K562 (cell line): ENCODE measurements at regions not wholly inside any gene's neighbourhood (a gene's known extent, or its start where the extent isn't known, plus 50 kb on each side); places are given as distances from the start of the nearest gene placed in this dataset.

Experiments
- ATAC-seq: fragments of 200-7000 bp; cut with Tn5 transposase; 3 replicates; pipeline ENCODE4 v1.9.1; 2020; ENCODE audit warnings: moderate library complexity
- BruUV-seq: library from RNA; stranded (reverse); fragments of 400-500 nt; replicated peaks from 2 replicates; lab custom pipeline; 2021; lab: Mats Ljungman, UMichigan
- CTCF ChIA-PET: fragments of 300-600 bp; formaldehyde crosslinking; extraction: SDS; loops from one replicate; lab custom pipeline; 2021; ENCODE audit warnings: low intra/inter-chr PET ratio; lab: Yijun Ruan, JAX
- POLR2A ChIA-PET: fragments of 300-600, 350-650 bp; sonication (Branson Sonifier 250); formaldehyde crosslinking; extraction: SDS; loops from one replicate; lab custom pipeline; 2021; ENCODE audit warnings: antibody characterized with exemption, inconsistent platforms; lab: Yijun Ruan, JAX
- DNase-seq, 4 experiments: peaks; one replicate each; pipeline versions ENCODE4 v3.0.0 to v3.0.0-alpha.2; 2011 to 2018; ENCODE audit warnings: low spot score in 3 of 4, mixed read lengths in 3 of 4; ENCODE audit errors: extremely low read depth in 1 of 4
- FAIRE-seq: peaks from 2 replicates; lab custom pipeline; 2011; peaks lifted over from hg19 to GRCh38; lab: Jason Lieb, UNC
- H2AFZ ChIP-seq: 2 replicates; pipeline ENCODE4 v1.6.0; 2011; ENCODE audit warnings: low read depth, low read length, control low read depth, inconsistent platforms
- H3K27ac ChIP-seq: fragments of 200-600 bp; 3 replicates; pipeline ENCODE4 v1.8.0; 2011; ENCODE audit warnings: low read depth, mild to moderate bottlenecking, control low read depth, inconsistent platforms, low read length, moderate library complexity, mixed read lengths; ENCODE audit errors: extremely low read depth
- H3K27me3 ChIP-seq, 2 experiments: fragments of 300-600 bp in 1 of 2; 2 replicates in 1 of 2; 3 replicates in 1 of 2; pipeline versions ENCODE4 v1.6.0 to v1.8.0; 2011; ENCODE audit warnings: inconsistent platforms in 2 of 2, low read length in 2 of 2, mild to moderate bottlenecking in 1 of 2, mixed read lengths in 1 of 2, moderate library complexity in 1 of 2; ENCODE audit not compliant: control insufficient read depth in 2 of 2, insufficient read depth in 2 of 2
- H3K36me3 ChIP-seq: fragments of 300-600 bp; 3 replicates; pipeline ENCODE4 v1.8.0; 2011; ENCODE audit warnings: mild to moderate bottlenecking, low read length, inconsistent platforms; ENCODE audit not compliant: control insufficient read depth, insufficient read depth
- H3K4me1 ChIP-seq, 2 experiments: fragments of 200-600 bp in 1 of 2; replicated peaks in 1 of 2; 2 replicates in 1 of 2; 3 replicates in 1 of 2; pipeline versions ENCODE4 v1.5.1 to v1.8.0; 2011; ENCODE audit warnings: inconsistent platforms in 2 of 2, low read length in 2 of 2, mild to moderate bottlenecking in 1 of 2, mixed read lengths in 1 of 2, moderate library complexity in 1 of 2; ENCODE audit not compliant: control insufficient read depth in 2 of 2, insufficient read depth in 2 of 2
- H3K4me2 ChIP-seq: 2 replicates; pipeline ENCODE4 v1.6.1; 2011; ENCODE audit warnings: low read length, control low read depth, inconsistent platforms, mixed read lengths; ENCODE audit not compliant: insufficient read depth
- H3K4me3 ChIP-seq: fragments of 200-600 bp; sonication (generic), shearing (Covaris generic); 2 replicates; pipeline ENCODE4 v1.5.1; 2016; ENCODE audit warnings: control low read depth, inconsistent platforms
- H3K79me2 ChIP-seq: fragments of 200-600 bp; 3 replicates; pipeline ENCODE4 v1.8.0; 2011; ENCODE audit warnings: low read length, inconsistent platforms; ENCODE audit not compliant: control insufficient read depth, insufficient read depth
- H3K9ac ChIP-seq, 2 experiments: 2 replicates each; pipeline versions ENCODE4 v1.6.0 to v1.6.1; 2011; ENCODE audit warnings: low read depth in 2 of 2, low read length in 2 of 2, control low read depth in 1 of 2, inconsistent platforms in 1 of 2, mild to moderate bottlenecking in 1 of 2, mixed read lengths in 1 of 2; ENCODE audit not compliant: insufficient read depth in 1 of 2
- H3K9me1 ChIP-seq: one replicate; pipeline ENCODE4 v1.6.0; 2011; ENCODE audit warnings: inconsistent platforms, mild to moderate bottlenecking, low read length, moderate library complexity; ENCODE audit not compliant: control insufficient read depth, insufficient read depth
- H3K9me3 ChIP-seq: replicated peaks from 2 replicates; pipeline ENCODE4 v1.5.1; 2011; ENCODE audit warnings: low read depth, low read length, inconsistent platforms; ENCODE audit not compliant: control insufficient read depth, insufficient read depth
- H4K20me1 ChIP-seq: replicated peaks from 2 replicates; pipeline ENCODE4 v1.6.1; 2011; ENCODE audit warnings: low read length, inconsistent platforms, mixed read lengths; ENCODE audit not compliant: control insufficient read depth, insufficient read depth
- CXXC5 ChIP-seq: fragments of 250-450 bp; sonication (Bioruptor Pico); IDR thresholded peaks from 2 replicates; pipeline ENCODE4 v1.8.0; 2022; ENCODE audit warnings: inconsistent platforms, mild to moderate bottlenecking, moderate library complexity
- HIVEP1 ChIP-seq: fragments of 250-450 bp; sonication (Bioruptor Pico); IDR thresholded peaks from 2 replicates; pipeline ENCODE4 v1.4.0; 2020; ENCODE audit warnings: mild to moderate bottlenecking
- TOE1 ChIP-seq, 2 experiments: fragments of 450-650 bp in 1 of 2; sonication (generic) in 1 of 2; formaldehyde crosslinking in 1 of 2; IDR thresholded peaks; 2 replicates each; pipeline versions ENCODE4 v1.7.1 to v1.8.0; 2016 to 2022; ENCODE audit warnings: borderline replicate concordance in 2 of 2, mild to moderate bottlenecking in 2 of 2, antibody characterized with exemption in 1 of 2, inconsistent platforms in 1 of 2, low read depth in 1 of 2, missing genetic modification reagents in 1 of 2, moderate library complexity in 1 of 2
- WGBS: fragments of 100-300 bp; shearing (Covaris generic); methylation state at CpG from one replicate; pipeline ENCODE4 v1.1.6; 2016; ENCODE audit warnings: low coverage, mixed read lengths; ENCODE audit not compliant: insufficient coverage; ENCODE audit errors: missing lambda C conversion rate; 5-methylcytosine and 5-hydroxymethylcytosine counted together
- in situ Hi-C: fragments of 300-500 bp; cut with MboI; formaldehyde crosslinking; loops from 4 replicates; pipeline ENCODE4 v1.15.0; 2018; ENCODE audit warnings: inconsistent platforms, mixed read lengths
- intact Hi-C: fragments of 100-400 bp; cut with micrococcal nuclease; formaldehyde crosslinking; loops from 2 replicates; pipeline ENCODE4 v1.14.2; 2022
- TF ChIP-seq, protein P1 (sequence below): sonication (generic); formaldehyde crosslinking; IDR thresholded peaks from 2 replicates; pipeline ENCODE4 v1.8.0; 2022; ENCODE audit warnings: missing genetic modification reagents, mild to moderate bottlenecking, moderate library complexity, borderline replicate concordance

DNA sequence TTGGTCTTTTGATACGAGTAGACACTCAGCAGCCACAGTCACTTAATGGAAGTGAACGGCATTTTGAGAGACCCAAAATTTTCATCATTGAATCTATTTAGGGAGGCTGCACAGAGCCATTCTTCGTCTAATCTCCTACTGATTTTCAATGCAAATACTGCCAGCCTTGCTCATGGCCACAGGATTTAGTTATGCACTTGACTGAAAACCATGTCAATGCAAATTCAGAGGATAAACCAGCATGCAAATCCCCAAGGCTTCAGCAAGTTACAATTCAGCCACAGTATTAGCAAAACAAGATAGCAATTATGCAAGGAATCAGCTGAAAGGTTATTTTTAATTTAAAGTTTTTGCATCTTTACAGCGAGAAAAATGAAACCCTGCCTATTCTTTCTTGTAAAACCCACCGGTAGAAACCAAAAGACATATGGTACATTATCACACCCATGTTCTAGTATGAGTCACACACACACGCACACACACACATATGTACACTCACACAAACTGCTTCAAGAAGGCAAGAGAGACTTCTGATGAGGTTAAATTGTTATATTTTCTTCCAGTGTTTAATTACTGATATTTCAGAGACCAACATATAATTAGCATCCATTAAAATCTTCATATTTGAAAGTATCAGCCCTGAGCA, 985.3 kb upstream of the FLRT2 start:
- H3K9ac ChIP-seq = no peak overlapping the region
- FAIRE-seq (no peak), DNase-seq (no peak), ATAC-seq (no peak)
- H3K9me3 ChIP-seq = no peaks in the 10 kb centered on the region
- 0% methylated on average over 6 of the region's 6 CpGs for WGBS
- intact Hi-C loops = no loop called here
- no peak overlapping the region for H3K4me3 ChIP-seq
- no peak overlapping the region for H3K4me2 ChIP-seq
- no peak overlapping the region for H2AFZ ChIP-seq
- no peaks in the 10 kb centered on the region for H3K27me3 ChIP-seq
- TF ChIP-seq, protein P1, sequence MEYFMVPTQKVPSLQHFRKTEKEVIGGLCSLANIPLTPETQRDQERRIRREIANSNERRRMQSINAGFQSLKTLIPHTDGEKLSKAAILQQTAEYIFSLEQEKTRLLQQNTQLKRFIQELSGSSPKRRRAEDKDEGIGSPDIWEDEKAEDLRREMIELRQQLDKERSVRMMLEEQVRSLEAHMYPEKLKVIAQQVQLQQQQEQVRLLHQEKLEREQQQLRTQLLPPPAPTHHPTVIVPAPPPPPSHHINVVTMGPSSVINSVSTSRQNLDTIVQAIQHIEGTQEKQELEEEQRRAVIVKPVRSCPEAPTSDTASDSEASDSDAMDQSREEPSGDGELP (CRISPR knock-in tag) = no peak
- TF ChIP-seq TOE1 (IDR thresholded peaks at IDR 0.05; ENCODE audit: borderline replicate concordance) = no peak
- TF ChIP-seq TOE1 (CRISPR knock-in tag; IDR thresholded peaks at IDR 0.05; ENCODE audit: borderline replicate concordance, low read depth) = no peak
- TF ChIP-seq CXXC5 (CRISPR knock-in tag) = no peak
- no peak for TF ChIP-seq HIVEP1 (CRISPR knock-in tag)
- no peaks in the 10 kb centered on the region for H3K4me1 ChIP-seq
- ChIA-PET CTCF (no interaction called here), POLR2A (no interaction called here)
- no peaks in the 10 kb centered on the region for H3K36me3 ChIP-seq
- no peaks in the 10 kb centered on the region for H3K79me2 ChIP-seq
- no peak overlapping the region for H3K27ac ChIP-seq
- H3K9me1 ChIP-seq = no peaks in the 10 kb centered on the region
- in situ Hi-C loops = no loop called here
- BruUV-seq = no TSS peak
- H4K20me1 ChIP-seq = no peaks in the 10 kb centered on the region
